ENCODE measurements at regions not wholly inside any gene's neighbourhood (a gene's known extent, or its start where the extent isn't known, plus 50 kb on each side); places are given as distances from the start of the nearest gene placed in this dataset.
"Not testable (repeated sequence)": the region's sequence is repeated elsewhere in the genome, so short reads cannot be mapped to it uniquely, and the experiment has no call there.

DNA sequence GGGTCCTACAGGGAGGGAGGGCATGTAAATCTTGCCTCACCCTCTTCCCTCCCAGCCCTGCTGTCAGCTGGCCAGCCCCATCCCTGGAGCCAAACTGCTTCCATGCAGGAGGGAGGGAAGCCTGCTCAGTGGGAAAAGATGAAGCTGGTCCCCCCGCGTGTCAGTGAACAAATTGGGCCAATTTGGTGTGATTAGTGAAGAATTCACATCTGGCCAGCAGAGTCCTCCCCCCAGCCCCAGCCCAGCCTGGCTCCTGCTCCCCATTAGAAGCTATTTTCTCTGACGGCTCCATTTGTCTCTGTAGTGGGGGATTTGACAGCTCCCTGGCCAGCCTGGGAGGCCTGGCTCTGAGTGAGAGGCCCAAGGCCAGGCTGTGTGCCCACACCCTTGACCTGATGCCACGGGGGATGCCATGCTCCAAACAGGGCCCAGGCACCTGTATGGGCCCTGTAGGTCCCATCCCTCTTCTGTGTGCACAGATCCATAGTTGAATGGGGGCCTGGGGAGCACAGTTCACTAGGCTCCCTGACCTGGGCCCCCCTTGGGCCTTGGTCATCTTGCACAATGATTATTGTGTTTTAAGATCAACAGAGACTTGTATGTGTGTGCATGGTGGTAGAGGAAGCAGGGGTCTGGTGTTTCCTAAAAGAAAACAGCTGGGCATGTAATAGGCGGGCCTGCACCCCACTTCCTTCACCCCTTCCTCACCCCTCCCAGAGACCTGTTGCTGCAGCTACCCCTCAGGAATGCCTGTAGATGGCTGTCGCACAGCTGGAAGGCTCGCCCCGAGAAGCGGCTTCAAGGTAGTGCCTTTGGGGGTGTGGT lies 50.7 kb upstream of the TAC4 start:
- DNase-seq (ENCODE audit: low read depth in 2 of 2): no peak

DNA sequence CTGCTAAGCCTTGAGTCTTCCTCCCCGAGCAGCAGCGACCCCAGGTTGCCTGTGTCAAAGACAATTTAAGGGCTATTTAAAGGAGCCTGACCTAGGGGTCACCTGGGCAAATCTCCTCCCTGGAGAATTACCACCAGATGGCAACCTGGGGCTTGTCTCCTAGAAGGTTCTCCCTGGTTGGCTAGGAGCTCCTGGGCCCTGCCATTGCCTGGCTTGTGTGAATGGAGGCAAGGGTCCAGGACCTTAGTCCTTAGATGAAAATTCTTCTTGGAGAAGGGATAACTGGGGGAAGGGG lies 51.3 kb upstream of the TAC4 start:
- DNase-seq (ENCODE audit: low read depth in 2 of 2): no peak

DNA sequence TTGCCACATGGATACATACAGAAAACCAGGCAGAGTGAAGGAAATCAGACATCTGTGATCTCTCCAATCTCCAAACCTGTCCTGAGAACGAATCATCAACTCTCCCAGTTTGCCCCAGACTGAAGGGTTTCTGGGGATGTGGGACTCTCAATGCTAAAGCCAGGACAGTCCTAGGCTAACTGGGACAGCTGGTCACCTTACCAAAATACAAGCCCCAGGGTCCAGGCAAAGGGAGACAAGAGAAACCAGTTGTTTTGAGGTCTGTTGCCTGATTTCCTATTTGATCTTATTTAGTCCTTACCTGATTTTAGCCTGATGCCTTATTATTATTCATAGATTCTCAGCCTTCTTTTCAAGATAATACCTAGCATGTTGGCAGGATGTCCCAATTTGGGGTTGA lies 51.7 kb upstream of the TAC4 start:
- no peak for DNase-seq (ENCODE audit: low read depth in 2 of 2)

DNA sequence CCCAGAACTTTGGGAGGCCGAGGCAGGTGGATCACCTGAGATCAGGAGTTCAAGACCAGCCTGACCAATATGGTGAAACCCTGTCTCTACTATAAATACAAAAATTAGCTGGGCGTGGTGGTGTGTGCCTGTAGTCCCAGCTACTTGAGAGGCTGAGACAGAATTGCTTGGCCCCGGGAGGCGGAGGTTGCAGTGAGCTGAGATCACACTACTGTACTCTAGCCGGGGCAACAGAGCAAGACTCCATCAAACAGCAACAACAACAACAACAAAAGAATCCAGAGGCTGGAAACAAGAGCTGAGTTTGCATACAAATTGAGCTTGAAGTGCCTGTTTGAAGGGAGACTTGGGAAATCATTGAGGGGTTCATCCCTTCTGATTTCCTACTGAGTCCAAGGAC lies 52.9 kb upstream of the TAC4 start:
- DNase-seq (ENCODE audit: low read depth in 2 of 2): not testable (repeated sequence)

GRCh38 chr17:49901460-49902331 lies 53.8 kb upstream of the TAC4 start:
- DNase-seq (ENCODE audit: low read depth in 2 of 2): no peak

- no peak for DNase-seq (ENCODE audit: low read depth in 2 of 2)
Observed at GRCh38 chr17:49903523-49903922, 55.7 kb upstream of the TAC4 start.

DNA sequence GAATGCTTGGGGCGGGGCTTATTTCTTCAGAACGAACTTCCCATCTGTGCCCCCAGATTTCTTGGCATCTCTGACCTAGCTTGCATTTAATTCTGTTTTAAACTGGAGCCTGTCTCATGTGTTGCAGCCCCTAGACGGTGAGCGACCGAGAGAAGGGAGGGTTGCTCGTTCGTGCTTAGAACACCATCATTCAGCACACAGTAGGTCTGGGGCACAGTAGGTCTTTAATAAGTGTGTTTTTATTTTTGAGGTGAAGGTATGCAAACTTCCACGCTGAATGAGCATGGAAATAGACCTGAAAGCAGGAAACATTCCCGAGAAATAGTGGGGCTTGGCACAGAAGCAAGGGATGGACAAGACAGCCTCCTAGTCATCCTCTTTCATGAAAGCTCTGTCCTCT lies 57.0 kb upstream of the TAC4 start:
- DNase-seq (ENCODE audit: low read depth in 2 of 2): no peak

- no peak for DNase-seq (ENCODE audit: low read depth in 2 of 2)
Observed at GRCh38 chr17:49906531-49907136, 58.8 kb upstream of the TAC4 start.

GRCh38 chr17:49907279-49907678 lies 59.4 kb upstream of the TAC4 start:
- no peak for DNase-seq (ENCODE audit: low read depth in 2 of 2)

GRCh38 chr17:49908782-49909714 lies 59.9 kb upstream of the DLX4 start:
- DNase-seq (ENCODE audit: low read depth in 2 of 2): no peak

DNA sequence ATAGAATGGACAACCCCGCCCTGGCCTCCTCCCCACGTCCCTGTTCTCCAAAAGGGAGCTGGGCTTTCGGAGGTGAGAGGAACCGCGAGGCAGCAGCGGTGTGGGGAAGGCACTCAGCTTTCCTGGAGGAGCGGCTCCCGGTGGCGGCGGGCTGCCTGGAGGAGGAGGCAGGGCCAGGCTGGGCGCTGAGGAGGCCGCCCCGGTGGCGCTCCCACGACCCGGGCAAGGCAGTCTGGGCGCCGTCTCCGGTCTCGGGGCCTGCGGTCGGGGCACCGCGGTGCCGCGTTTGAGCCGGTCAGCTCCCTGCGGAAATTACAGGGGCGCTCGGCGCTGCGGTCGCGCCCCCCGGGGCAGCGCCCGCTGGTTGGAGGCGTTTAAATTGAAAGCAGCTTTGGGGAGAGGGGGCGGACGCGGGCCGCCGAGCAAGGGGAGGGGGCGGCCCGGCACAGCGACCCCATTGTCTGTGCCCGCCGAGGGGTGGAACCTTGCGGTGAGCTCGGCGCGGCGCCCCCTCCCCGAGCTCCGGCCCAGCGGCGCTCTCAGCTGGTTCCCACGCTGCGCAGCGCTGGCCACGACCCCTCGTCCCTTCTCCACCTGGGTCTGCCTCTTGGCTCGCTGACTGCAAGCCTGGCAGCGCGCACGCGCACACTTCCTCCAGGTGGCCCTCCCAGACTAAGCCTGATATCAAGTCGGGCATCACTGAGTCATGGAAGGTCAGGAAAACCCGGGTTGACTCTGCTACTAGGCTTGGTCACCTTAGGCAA lies 58.7 kb upstream of the DLX4 start:
- peak in 1 of 2 donors; percentile 6 for DNase-seq (ENCODE audit: low read depth in 2 of 2)

- no peak for DNase-seq (ENCODE audit: low read depth in 2 of 2)
Observed at GRCh38 chr17:49910858-49911204, 58.2 kb upstream of the DLX4 start.

DNA sequence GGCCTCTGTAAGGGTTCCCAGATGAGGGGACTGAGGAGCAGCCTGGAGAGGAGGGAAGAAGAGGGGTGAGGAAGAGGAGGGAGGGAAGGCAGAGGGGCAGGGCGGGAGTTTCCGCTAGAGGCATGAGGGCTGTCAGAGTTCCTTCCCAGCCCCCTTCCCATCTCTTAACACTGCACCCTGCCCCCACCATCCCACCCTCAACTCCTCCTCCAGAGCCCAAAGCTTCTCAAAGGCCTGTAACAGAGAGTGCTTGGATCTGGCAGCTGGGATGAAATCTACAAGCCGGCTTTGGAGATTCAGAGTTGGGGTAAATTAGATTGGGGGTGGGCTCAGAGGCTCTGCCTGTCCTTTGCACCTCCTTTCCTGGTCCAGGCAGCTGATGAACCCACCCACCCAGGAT lies 57.3 kb upstream of the DLX4 start:
- no peak for DNase-seq (ENCODE audit: low read depth in 2 of 2)

DNA sequence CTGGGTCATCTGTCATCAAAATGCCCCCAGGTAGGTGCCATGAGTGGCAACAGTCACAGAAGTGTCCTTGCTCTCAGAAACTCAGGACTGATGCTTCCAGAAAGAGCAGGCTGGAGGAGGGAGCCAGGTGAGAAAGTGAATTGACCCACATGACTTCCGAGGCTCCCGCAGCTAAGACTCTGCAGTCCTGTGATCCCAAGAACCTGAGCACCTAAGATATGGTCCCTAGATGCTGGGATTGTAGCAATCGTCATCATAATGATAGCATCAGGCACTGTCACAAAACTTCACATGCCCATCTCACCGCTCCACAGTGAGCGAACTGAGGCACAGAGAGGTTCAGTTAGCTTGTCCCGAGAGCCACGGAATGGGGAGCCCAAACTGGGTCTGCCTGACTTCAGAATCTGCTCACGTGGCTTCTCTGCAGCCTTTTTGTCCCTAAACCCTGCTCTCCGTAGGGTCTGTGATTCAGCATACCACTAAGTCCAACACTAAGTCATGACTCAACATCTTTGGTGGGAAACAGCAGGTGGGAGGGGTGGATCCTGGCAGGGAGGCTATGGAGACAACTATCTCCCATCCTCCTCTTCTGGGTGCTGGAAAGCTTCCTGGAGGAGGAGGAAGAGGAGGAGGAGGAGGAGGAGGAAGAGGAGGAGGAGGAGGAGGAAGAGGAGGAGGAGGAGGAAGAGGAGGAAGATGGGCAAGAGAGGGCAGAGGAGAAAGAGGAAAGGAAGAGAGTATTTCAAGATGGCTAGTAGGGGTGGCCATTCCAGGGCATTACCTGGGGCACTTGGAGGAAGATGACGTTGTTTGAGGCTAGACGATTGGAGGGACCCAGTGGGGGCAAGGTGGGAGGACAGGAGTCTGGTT lies 55.5 kb upstream of the DLX4 start:
- DNase-seq (ENCODE audit: low read depth in 2 of 2): no peak

- DNase-seq (ENCODE audit: low read depth in 2 of 2): no peak
Observed at GRCh38 chr17:49914096-49914490, 54.9 kb upstream of the DLX4 start.

GRCh38 chr17:49914664-49915063 lies 54.3 kb upstream of the DLX4 start:
- DNase-seq (ENCODE audit: low read depth in 2 of 2): no peak

- no peak for DNase-seq (ENCODE audit: low read depth in 2 of 2)
Observed at GRCh38 chr17:49915260-49915659, 53.7 kb upstream of the DLX4 start.

DNA sequence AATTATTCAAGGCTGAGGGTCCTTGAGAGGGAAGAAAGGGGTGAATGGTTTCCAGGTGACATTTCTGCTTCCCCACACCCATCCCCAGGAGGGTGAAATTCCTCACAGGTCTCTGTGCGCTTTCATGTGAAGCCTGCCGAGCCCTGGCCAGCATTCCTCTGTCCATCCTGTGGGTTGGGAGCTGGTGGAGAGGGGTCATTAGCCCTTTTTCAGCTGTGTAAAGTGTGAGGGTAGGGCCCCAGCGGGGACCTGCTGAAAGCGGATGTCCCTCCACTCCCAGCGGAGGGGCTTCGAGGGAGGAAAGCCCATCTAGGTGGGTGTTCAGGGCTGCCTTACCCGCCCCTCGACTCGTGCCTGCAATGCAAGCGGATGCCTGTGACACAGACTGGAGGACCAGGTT lies 53.3 kb upstream of the DLX4 start:
- DNase-seq (ENCODE audit: low read depth in 2 of 2): no peak

GRCh38 chr17:49916854-49917515 lies 52.0 kb upstream of the DLX4 start:
- DNase-seq (ENCODE audit: low read depth in 2 of 2): no peak

- no peak for DNase-seq (ENCODE audit: low read depth in 2 of 2)
Observed at GRCh38 chr17:49918591-49918990, 50.4 kb upstream of the DLX4 start.
